ENCODE measurements at regions not wholly inside any gene's neighbourhood (a gene's known extent, or its start where the extent isn't known, plus 50 kb on each side); places are given as distances from the start of the nearest gene placed in this dataset.

- no peak for DNase-seq (ENCODE audit: low spot score)
These were observed 71.3 kb downstream of the RPE65 start for GRCh38 chr1:68378296-68379084.

DNA sequence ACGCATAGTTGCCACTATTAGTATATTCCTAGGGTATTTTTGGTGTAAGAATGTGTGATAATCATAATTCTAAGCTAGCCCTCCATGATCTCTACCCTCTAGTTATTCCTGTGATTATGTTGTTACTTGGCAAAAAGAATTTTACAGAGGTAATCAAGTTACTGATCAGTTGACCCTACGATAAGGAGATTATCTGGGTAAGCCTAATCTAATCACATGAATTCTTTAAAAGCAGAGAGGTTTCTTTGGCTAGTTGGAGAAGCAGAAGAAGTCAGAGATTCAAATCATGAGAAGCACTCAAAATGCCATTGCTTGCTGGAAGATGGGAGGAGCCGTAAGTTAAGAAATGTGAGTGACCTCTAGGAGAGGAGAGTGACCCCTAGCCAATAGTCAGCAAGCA is 72.7 kb downstream of the RPE65 start:
- no peak for DNase-seq (ENCODE audit: low spot score)

- no peak for DNase-seq (ENCODE audit: low spot score)
These were observed 73.3 kb downstream of the RPE65 start for GRCh38 chr1:68376441-68376840.

DNA sequence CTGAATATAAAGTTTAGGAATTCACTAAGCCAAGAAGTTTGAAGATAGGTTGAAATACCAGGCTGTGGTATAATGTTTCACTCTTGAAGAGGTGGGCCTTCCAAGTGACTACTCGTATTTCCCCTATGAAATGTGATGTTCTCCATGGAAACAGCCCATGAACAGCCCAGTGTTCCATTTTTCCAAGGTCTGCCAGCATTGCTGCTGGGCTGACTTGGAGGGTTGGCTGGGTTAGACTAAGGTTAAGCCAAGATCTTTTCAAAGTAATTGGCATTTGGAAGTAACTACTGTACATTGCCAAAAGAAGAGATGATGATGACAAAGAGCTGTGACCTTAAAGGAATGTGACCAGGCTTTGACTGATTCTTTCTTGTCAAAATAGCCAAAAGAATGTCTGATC is 73.8 kb downstream of the RPE65 start:
- peak; percentile 49 for DNase-seq (ENCODE audit: low spot score)

- DNase-seq (ENCODE audit: low spot score): no peak
These were observed 76.6 kb downstream of the RPE65 start for GRCh38 chr1:68373173-68373572.

DNA sequence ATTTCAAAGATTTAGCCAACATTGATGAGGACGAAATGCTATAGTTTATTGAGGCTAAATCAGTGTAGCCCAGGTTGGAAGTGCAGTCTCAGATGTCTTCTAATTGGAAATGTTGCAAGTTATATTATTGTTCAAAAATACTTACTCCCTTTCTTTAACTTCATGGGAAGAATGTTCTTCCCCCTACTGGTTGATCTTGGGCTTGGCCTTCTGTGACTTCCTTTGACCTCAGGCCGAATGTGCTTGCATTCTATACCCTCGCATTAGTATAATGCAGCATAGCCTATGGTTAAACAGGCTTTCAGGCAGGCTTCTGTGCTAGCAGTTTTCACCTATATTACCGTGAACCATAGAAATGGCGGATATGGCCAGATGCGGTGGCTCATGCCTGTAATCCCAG is 77.3 kb downstream of the RPE65 start:
- no peak for DNase-seq (ENCODE audit: low spot score)

- DNase-seq (ENCODE audit: low spot score): no peak
These were observed 79.4 kb downstream of the RPE65 start for GRCh38 chr1:68370101-68370915.

GRCh38 chr1:68366572-68366971 is 83.2 kb downstream of the RPE65 start:
- no peak for DNase-seq (ENCODE audit: low spot score)

- DNase-seq (ENCODE audit: low spot score): no peak
These were observed 83.9 kb downstream of the RPE65 start for GRCh38 chr1:68365709-68366382.

DNA sequence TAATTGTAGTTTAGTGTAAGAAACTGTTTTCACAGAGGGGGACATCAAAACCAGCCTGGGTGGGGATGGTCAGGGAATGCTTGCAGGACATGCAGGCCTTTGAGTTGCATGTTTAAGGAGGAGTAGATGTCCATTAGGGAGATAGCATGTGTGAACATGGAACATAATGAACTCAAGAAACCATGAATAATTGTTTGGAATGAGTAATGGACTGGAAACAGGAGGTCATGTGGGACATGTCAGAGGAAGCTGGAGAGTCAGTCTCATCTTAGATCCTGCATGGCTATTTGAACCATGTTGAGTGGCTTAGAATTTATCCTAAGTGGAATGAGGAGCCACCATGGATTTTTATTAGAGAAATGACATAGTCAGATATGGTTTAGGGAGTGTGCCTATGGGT is 86.4 kb downstream of the RPE65 start:
- DNase-seq (ENCODE audit: low spot score): no peak

DNA sequence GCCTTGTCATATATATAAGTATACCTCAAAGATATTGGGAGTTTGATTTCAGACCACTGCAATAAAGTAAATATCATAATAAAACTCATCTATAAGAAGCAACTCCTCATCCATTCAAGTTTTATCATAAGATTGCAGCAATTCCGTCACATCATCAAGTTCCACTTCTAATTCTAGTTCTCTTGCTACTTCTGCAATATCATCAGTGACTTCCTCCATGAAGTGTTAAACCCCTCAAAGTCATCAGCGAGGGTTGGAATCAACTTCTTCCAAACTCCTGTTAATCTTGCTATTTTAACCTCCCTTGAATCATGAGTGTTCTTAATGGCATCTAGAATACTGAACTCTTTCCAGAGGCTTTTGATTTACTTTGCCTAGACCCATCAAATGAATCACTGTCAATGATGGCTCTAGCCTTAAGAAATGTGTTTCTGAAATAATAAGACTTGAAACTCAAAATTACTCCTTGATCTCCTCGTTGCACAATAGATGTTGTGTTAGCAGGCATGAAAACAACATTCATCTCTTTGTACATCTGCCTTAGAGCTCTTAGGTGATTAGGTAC is 88.3 kb downstream of the RPE65 start:
- DNase-seq (ENCODE audit: low spot score): peak; percentile 62

DNA sequence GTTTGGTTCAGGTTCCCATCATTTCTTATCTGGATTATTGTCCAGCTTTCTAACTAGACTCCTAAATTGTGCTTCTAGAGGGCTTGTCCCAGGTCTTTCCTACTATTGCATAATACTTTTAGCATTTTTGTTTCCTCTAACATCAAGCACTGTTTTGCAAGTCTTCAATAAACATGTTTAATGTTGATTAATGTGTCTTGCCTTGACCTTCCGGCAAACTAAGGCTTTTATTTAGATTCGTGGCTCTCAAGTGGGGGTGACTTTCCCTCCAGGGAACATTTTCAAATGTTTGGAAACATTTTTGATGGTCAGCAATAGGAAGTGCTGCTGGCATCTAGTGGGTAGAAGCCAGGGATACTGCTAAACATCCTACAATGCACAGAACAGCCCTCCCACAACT is 90.7 kb downstream of the RPE65 start:
- DNase-seq (ENCODE audit: low spot score): no peak

DNA sequence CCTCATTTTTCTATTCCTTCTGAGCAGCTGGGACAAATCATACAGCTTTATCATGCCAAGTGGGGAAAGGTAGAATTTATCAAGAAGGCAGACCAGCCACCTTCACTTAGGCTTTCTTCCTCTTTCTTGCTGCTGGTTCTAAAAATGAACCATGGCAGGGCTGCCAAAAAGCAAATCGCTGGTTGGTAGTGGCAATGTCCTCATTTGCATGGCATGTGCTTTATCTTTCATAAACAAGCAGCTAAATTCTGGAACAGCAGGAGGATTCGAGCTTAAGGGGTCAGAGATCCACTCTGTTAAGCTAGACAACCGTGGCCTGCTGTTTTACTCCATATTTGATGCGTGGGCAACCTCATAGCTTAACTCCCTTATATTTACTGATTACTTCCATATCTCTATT is 91.3 kb downstream of the RPE65 start:
- DNase-seq (ENCODE audit: low spot score): peak; percentile 56

- DNase-seq (ENCODE audit: low spot score): no peak
These were observed 94.1 kb downstream of the RPE65 start for GRCh38 chr1:68355614-68356013.

DNA sequence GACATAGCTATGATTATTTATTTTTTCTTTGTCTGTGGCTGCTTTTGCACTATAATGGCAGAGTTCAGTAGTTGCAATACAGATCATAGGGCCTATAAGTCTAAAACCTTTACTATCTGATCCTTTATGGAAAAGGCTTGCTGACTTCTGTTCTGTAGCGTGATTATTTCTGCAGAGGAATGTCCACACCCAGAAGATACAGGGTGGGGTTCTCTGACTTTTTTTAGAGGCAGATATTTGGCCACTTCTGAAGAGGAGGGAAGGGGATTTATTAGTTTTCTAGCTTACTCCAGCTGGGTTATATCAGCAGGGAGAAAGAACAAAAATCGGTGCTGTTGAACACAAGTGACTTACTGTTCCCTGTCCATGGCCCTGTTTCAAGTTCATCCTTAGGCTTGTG is 97.6 kb downstream of the RPE65 start:
- no peak for DNase-seq (ENCODE audit: low spot score)

- DNase-seq (ENCODE audit: low spot score): peak; percentile 75
These were observed 102.3 kb downstream of the RPE65 start for GRCh38 chr1:68347415-68347814.

GRCh38 chr1:68346188-68346808 is 103.5 kb downstream of the RPE65 start:
- DNase-seq (ENCODE audit: low spot score): peak; percentile 33

- no peak for DNase-seq (ENCODE audit: low spot score)
These were observed 105.5 kb downstream of the RPE65 start for GRCh38 chr1:68344208-68344607.

DNA sequence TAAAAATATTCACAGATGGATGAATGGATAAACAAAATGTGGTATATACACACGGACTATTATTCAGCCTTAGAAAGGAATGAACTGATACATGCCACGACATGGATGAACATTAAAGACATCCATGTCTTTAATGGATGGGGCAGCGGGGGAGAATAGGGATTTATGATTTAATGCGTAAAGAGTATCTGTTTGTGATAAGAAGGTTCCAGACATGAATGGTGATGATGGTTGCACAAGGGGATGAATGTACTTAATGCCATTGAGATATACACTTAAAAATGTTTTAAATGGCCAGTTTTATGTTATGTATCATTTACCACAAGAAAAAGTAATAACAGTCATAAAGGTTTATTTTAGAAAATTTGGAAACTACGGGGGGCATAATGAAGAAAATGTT is 108.6 kb upstream of the WLS start:
- no peak for DNase-seq (ENCODE audit: low spot score)

DNA sequence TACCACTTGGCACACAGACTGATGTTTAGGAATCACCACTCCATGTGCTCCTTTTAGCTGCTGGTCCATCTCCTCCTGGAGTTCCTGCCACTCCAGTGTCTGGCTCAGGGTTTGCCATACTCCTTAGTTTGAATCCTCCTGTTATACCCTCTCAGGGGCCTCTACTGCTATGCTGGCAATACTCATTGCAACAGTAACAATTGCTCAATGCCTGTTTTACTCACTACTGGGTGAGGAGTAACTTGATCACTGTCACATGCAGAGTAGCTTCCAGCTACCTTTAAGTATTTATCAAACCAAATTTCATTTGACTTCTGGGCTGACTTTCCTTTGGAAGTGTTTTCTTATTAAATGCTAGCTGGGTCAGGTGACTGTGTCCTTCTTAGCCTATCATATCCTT is 107.2 kb upstream of the WLS start:
- DNase-seq (ENCODE audit: low spot score): no peak

DNA sequence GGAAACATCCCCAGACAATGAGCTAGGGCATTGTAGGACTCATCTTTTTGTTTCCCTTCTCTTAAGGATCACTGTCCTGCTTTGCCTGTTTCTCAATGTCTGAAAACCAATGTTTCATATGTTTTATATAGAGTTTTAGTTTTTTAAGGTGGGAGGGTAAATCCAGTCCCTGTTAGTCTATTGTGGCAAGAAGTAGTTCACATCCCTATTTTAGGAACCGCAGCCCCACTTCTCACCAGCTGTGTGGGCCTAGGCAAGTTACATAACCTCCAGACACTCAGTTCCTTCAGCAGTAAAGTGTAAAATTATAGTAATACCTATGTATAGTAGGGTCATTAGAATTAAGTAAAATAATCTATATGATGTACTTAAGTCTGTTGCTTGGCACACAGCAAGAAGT is 105.8 kb upstream of the WLS start:
- peak; percentile 54 for DNase-seq (ENCODE audit: low spot score)

DNA sequence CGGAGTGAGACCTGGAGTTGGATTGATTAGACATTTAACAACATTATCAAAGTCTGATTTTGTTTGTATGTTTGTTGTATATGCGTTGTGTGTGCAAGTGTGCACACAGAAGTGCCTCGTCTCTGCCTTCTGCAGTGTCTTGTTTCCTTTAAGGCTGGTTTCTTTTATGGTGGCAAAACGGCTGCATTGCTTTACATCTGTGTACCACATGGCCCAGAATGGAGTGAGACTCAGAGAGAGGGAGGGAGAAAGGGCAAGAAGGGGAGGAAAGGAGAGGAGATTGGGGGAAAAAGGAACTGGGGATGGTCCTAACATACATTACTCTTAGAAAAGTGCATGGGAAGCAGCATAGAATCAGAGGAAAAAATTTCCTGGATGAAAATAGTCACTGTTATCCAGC is 99.7 kb upstream of the WLS start:
- DNase-seq (ENCODE audit: low spot score): no peak
